HS-5 (cell line): ENCODE measurements at regions not wholly inside any gene's neighbourhood (a gene's known extent, or its start where the extent isn't known, plus 50 kb on each side); places are given as distances from the start of the nearest gene placed in this dataset.

Experiments
- DNase-seq: peaks from one replicate; pipeline ENCODE4 v3.0.0-alpha.2; 2012; ENCODE audit warnings: low read depth

- DNase-seq, result no peak
Observed at GRCh38 chr12:89185181-89185580, 167.1 kb downstream of the DUSP6 start.

GRCh38 chr12:89183985-89184435 is 168.3 kb downstream of the DUSP6 start:
- no peak for DNase-seq

- no peak for DNase-seq
Observed at GRCh38 chr12:89181271-89181920, 170.9 kb downstream of the DUSP6 start.

DNA sequence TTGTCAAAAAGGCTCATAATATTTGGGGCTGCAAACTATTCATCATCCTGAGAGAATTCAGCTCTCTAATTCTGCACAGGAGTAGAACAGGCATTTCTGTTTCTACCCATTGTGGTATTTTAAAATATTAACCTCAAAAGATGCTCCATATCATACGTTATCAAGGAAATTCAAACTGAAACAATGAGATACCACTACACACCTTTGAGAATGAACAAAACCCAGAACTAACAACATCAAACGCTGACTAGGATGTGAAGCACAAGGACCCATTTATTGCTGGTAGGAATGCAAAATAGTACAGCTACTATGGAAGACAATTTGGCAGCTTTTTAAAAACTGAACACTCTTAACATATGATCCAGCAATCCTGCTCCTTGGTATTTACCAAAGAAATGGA is 171.8 kb downstream of the DUSP6 start:
- no peak for DNase-seq

- DNase-seq, result peak; percentile 76
Observed at GRCh38 chr12:89179983-89180382, 172.3 kb downstream of the DUSP6 start.

DNA sequence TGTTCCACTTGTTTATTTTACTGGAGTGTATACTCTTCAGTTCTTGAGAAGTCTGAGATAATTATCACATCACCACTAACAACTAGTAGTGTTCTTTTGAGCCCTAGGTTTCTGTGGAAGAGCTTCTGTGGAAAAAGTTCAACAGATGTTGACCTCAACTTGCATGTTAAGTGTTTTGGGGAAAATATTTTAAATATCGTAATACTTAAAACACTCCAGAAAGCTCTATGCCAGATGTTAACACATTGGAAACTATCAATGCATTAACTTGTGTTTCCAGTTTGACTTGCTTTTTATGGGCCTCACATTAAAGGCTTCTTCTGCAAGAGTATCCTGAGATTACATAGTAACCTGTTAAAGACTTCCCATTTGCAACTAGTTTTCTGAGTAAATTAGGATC is 173.1 kb downstream of the DUSP6 start:
- no peak for DNase-seq

- no peak for DNase-seq
Observed at GRCh38 chr12:89177802-89178395, 174.4 kb downstream of the DUSP6 start.

DNA sequence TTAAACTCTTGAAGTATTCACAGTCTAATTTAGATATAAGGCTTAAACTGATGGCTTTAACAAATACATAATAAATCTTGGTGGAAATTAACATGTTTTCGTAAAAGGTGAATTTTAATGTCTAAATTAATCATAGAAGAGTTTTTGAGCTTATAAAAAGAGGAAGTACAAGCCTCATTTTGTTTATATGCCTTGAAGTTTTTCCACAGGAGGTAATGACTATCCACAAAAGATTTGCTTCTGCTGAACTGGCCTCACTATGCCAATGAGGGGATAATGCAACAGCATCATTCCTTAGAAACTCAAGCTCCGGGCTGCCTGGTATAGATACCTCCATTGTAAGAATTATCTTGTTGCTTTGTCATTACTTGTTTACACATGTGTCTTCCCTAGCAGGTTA is 175.6 kb downstream of the DUSP6 start:
- no peak for DNase-seq

DNA sequence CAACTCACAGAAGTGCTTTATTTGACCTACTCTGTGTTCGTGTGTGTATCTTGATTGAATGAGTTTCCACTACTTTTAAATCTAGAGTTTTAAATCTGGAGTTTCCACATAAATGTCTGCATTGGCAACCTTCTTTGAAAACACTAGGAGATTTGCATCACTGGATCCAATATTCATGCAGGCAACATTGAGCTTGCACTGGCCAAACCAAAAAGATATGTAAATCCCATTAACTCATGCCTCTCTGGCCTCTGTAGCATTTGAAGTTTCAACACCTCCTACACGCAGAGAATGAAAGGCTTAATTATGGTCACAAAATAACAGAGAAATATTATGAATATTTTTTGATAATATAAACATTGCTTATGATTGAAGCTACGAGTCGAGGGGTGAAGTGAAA is 178.6 kb downstream of the DUSP6 start:
- no peak for DNase-seq

GRCh38 chr12:89173096-89173495 is 179.2 kb downstream of the DUSP6 start:
- no peak for DNase-seq

DNA sequence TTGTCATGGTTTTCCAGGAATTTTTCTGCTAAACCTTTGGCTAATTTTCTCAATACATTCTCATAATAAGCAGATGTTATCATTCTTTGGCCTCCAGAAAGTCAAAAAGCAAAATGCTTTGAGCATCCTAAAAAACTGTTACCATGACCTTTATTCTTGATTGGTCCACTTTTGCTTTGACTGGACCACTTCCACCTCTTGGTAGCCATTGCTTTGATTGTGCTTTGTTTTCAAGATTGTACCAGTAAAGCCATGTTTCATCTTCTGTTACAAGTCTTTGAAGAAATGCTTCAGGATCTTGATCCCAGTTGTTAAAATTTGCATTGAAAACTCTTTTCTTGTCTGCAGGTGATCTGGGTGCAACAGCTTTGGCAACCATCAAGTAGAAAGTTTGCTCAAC is 180.1 kb downstream of the DUSP6 start:
- no peak for DNase-seq

- no peak for DNase-seq
Observed at GRCh38 chr12:89169321-89169720, 183.0 kb downstream of the DUSP6 start.

GRCh38 chr12:89167986-89168385 is 184.3 kb downstream of the DUSP6 start:
- DNase-seq, result no peak

DNA sequence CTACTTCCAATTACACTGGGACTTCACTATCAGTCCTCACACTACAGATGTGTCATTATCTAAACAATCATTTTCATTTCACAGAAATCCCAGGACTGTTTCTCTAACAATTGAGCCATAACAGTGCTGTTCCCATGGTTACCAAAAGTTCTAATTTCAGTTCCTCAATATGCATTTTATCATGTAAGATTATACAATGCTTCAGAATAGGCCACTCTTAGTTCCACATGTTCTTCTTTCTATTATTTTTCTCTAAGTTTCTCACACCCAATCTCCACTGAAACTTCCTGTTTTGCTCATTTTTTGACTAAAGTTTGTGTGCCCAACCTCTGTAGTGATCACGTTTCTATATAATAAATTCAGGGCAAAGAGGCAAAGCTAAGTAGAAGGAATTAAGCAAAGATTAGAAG is 185.8 kb downstream of the DUSP6 start:
- no peak for DNase-seq

GRCh38 chr12:89166121-89166520 is 186.2 kb downstream of the DUSP6 start:
- DNase-seq, result no peak

DNA sequence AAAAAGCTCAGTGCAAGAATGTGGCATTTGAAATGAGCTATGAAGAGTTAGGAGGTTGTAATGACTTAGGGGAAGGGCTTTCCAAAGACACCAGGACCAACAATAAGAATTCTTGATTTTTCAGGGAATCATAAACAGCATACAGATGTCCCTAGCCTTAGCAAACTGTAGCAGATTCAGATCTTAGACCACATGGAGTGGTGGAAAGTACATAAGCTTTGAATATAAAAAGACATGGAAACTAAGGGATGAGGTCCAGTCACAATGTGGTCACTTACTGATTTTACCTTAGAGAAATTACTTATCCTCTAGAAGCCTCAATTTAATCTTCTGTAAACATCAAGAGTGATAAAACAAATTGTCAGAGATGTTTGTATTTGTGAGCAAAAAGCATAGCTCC is 186.6 kb downstream of the DUSP6 start:
- DNase-seq, result no peak

DNA sequence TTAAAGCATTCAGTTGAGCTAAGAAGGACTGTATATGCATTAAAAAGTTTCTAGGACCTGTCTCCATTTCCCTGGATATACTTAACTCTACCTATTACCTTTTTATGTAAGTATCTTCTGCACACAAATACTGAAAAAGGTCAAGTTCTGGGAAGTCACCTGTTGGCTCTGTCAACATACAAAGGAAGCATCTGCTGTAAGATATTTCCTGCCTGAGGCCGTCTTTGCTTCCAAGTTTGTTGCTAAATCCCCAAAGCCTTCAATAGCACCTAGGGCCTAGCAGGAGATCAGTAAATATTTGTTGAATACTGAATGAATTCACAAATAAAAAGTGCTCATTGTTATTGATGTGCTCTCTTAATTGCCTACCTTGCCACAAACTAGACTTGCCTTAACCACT is 188.4 kb downstream of the DUSP6 start:
- no peak for DNase-seq

- DNase-seq, result peak; percentile 99
Observed at GRCh38 chr12:89162589-89163261, 189.6 kb downstream of the DUSP6 start.

- DNase-seq, result no peak
Observed at GRCh38 chr12:89161557-89161956, 190.7 kb downstream of the DUSP6 start.

DNA sequence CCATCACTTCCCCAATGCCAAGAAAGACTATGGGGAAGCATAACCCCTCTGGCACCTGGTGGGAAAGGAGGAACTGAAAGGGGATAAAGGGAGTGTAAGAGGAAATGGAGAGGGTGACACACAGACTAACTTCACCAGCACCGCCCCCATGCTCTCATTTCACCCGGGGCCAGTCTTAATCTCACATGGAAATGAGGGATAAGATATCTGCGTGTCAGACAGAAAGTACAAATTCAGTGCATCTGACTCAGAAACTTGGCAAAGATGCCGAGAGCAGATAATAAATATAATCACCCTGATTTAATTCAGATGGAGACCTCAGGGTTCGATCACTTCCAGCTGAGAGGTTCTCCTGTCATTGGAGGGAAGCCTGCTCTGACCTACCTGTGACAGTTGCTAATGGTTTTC is 191.6 kb downstream of the DUSP6 start:
- DNase-seq, result peak; percentile 79

- no peak for DNase-seq
Observed at GRCh38 chr12:89157413-89157812, 194.9 kb downstream of the DUSP6 start.

DNA sequence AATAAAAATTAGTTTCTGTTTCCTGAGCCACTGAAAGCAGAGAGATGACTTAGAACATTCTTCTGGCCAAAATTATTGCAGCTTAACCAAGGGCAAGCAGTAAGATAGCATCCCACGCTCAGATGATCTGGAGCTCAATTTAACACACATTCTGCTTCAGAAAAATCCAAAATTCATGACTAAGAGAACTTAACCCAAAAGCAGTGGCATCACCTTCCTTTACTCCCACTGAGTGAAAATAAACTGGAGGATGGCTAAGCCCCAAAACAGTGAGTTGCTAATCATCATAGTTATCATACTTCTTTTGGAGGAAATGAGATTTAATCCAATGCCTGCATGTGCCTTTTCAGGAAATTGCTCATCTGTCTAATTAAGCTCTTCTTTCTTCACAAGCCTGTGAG is 195.4 kb downstream of the DUSP6 start:
- DNase-seq, result peak; percentile 68

- no peak for DNase-seq
Observed at GRCh38 chr12:89156340-89156739, 196.0 kb downstream of the DUSP6 start.

GRCh38 chr12:89155826-89156225 is 196.5 kb downstream of the DUSP6 start:
- no peak for DNase-seq
